Mucosa of descending colon (tissue), 3 donors: ENCODE measurements at regions not wholly inside any gene's neighbourhood (a gene's known extent, or its start where the extent isn't known, plus 50 kb on each side); places are given as distances from the start of the nearest gene placed in this dataset.

Experiments used
- ATAC-seq: fragments of 200-7000 bp; cut with Tn5 transposase; one replicate; pipeline ENCODE4 v1.9.1; 2020; ENCODE audit warnings: mild to moderate bottlenecking, moderate library complexity
- DNase-seq, 3 donors: peaks; one replicate each; pipeline ENCODE4 v3.0.0-alpha.2; 2020
- H3K36me3 ChIP-seq: fragments of 200-600 bp; one replicate; pipeline ENCODE4 v1.8.0; 2021; ENCODE audit warnings: low read depth, mild to moderate bottlenecking
- H3K4me1 ChIP-seq: fragments of 200-600 bp; one replicate; pipeline ENCODE4 v1.8.0; 2021; ENCODE audit warnings: low read depth, mild to moderate bottlenecking
- H3K4me3 ChIP-seq: fragments of 200-600 bp; one replicate; pipeline ENCODE4 v1.8.0; 2021; ENCODE audit warnings: mild to moderate bottlenecking
- H3K9me3 ChIP-seq: fragments of 200-600 bp; one replicate; pipeline ENCODE4 v1.8.0; 2021; ENCODE audit warnings: mild to moderate bottlenecking
- intact Hi-C, 2 donors: fragments of 100-400 bp; cut with DNase I in 1 of 2; cut with micrococcal nuclease in 1 of 2; formaldehyde crosslinking; loops; one replicate each; pipeline versions ENCODE4 v1.11.0 to v1.11.1; 2022; cut with DNase I, micrococcal nuclease
- TF ChIP-seq, protein P1 (sequence below): fragments of 200-600 bp; IDR thresholded peaks from one replicate; pipeline ENCODE4 v1.8.0; 2022; ENCODE audit warnings: antibody characterized with exemption, mild to moderate bottlenecking
- donor health status: DM: no; HTN: no; CAD: no; lungs with moderate emphysema.
- donor health status: DM: no; HTN: no; CAD: no.
- donor health status: DM: no; HTN: yes; CAD: no.

DNA sequence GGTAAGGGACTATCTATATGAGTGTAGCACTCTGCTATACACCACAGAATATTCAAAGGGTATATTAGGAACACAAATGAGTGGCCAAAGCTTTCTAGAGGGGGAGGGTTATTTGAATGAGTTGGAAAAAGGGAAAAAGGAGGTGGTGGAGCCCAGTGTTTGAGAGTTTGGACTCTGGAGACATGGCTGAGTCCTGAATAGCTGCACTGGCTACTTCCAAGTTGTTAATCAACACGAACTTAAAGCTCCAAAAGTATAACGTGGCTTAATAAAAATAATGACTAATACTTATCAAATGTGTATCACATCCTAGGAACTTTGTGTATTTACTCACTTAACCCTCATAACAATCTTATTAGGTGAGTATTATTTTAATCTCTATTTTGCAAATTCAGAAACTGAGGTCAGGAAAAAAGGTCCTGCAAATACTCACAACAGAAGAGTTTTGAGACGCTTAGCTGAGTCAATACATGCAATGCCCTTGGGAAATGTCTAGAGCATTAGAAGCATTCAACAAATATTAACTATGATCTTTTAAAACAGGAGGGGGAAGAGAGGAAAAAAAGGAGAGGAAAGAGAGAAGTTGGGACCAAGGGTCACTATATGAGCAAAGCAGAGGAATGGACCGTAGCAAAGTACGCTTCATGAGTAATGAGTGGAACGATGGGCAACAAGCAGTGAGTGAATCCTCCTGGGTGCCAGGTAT is 189.5 kb upstream of the HMGA2 start:
- no peaks in the 10 kb centered on the region for H3K36me3 ChIP-seq
- TF ChIP-seq, protein P1, sequence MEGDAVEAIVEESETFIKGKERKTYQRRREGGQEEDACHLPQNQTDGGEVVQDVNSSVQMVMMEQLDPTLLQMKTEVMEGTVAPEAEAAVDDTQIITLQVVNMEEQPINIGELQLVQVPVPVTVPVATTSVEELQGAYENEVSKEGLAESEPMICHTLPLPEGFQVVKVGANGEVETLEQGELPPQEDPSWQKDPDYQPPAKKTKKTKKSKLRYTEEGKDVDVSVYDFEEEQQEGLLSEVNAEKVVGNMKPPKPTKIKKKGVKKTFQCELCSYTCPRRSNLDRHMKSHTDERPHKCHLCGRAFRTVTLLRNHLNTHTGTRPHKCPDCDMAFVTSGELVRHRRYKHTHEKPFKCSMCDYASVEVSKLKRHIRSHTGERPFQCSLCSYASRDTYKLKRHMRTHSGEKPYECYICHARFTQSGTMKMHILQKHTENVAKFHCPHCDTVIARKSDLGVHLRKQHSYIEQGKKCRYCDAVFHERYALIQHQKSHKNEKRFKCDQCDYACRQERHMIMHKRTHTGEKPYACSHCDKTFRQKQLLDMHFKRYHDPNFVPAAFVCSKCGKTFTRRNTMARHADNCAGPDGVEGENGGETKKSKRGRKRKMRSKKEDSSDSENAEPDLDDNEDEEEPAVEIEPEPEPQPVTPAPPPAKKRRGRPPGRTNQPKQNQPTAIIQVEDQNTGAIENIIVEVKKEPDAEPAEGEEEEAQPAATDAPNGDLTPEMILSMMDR = no peak
- intact Hi-C loops = no loop called here
- no peak overlapping the region for H3K4me3 ChIP-seq
- H3K9me3 ChIP-seq = no peaks in the 10 kb centered on the region
- DNase-seq (no peak), ATAC-seq (no peak)
- H3K4me1 ChIP-seq = peaks cover 13% of the 10 kb centered on the region

DNA sequence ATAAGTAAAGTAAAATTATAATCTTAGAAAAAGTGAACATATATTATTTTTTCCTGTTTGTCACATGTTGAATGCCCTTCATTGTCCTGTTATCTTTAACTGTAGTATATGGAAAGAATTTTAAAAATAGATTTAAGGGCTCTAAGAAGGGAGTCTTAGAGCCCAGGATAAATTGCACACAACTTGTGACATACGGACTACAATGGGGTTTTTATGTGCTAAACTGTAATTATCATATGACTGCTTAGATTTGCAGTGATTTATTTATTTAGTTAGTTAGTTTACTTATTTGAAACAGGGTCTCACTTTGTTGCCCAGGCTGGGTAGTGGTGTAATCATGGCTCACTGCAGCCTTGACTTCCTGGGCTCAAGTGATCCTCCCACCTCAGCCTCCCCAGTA is 187.8 kb upstream of the HMGA2 start:
- H3K36me3 ChIP-seq = no peaks in the 10 kb centered on the region
- TF ChIP-seq, protein P1 = no peak
- intact Hi-C loops = no loop called here
- H3K4me3 ChIP-seq = no peak overlapping the region
- peaks cover under 1% of the 10 kb centered on the region for H3K4me1 ChIP-seq
- no peaks in the 10 kb centered on the region for H3K9me3 ChIP-seq
- ATAC-seq (no peak), DNase-seq (no peak)

GRCh38 chr12:65637150-65637549 is 187.1 kb upstream of the HMGA2 start:
- ATAC-seq (no peak), DNase-seq (no peak)
- Histone ChIP-seq H3K36me3 (no peaks in the 10 kb centered on the region), H3K4me1 (no peaks in the 10 kb centered on the region), H3K9me3 (no peaks in the 10 kb centered on the region), H3K4me3 (no peak overlapping the region)
- TF ChIP-seq, protein P1 = no peak
- intact Hi-C loops = no loop called here

GRCh38 chr12:65637774-65638173 is 186.5 kb upstream of the HMGA2 start:
- TF ChIP-seq, protein P1 = no peak
- H3K4me1 ChIP-seq = no peaks in the 10 kb centered on the region
- no peaks in the 10 kb centered on the region for H3K9me3 ChIP-seq
- DNase-seq (no peak), ATAC-seq (no peak)
- no peaks in the 10 kb centered on the region for H3K36me3 ChIP-seq
- intact Hi-C loops = no loop called here
- H3K4me3 ChIP-seq = no peak overlapping the region

DNA sequence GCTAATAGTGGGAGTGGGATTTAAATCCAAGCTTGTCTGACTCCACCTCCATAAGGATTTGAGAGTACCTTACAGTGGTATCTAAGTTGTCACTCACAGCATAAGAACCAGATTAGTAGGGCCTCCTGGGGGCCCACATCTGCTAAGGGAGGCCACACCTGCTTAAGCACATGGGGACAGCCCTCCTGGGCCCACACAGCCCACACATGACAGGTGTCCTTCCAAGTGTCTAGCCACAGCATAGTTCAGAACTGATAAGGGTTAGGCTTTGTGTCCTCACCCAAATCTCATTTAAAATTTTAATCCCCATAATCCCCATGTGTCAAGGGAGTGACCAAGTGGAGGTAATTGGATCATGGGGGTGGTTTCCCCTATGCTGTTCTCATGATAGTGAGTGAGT is 186.0 kb upstream of the HMGA2 start:
- Histone ChIP-seq H3K9me3 (no peaks in the 10 kb centered on the region), H3K4me3 (no peak overlapping the region), H3K36me3 (no peaks in the 10 kb centered on the region), H3K4me1 (no peaks in the 10 kb centered on the region)
- DNase-seq (no peak), ATAC-seq (no peak)
- TF ChIP-seq, protein P1 = no peak
- intact Hi-C loops = no loop called here

DNA sequence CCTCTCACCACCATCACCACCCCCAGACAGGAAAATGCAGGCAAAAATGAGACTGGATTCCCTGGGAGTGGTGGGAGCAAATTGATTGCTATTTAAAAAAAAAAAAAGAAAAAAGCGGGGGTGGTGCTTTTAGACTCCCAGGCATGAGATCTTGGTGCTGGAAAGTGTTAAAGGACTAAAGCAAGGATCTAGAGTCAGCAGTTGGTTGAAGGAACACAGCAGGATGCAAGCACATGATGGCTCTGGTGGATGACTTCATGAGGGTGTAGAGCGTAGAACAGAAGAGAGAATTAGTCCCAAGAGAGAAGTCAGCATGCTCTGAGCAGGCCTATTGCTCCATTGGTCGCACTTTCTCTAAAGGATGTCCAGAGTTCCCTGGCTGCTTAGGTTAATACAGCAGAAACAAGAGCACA is 183.8 kb upstream of the HMGA2 start:
- intact Hi-C loops = no loop called here
- Histone ChIP-seq H3K9me3 (no peaks in the 10 kb centered on the region), H3K4me3 (no peak overlapping the region), H3K4me1 (no peaks in the 10 kb centered on the region), H3K36me3 (no peaks in the 10 kb centered on the region)
- ATAC-seq (peak; percentile 27), DNase-seq (no peak)
- TF ChIP-seq, protein P1 = no peak
